HG03280 (cell line): ENCODE measurements at regions not wholly inside any gene's neighbourhood (a gene's known extent, or its start where the extent isn't known, plus 50 kb on each side); places are given as distances from the start of the nearest gene placed in this dataset.

ENCODE experiments used
- ATAC-seq: cut with Tn5 transposase; IDR thresholded peaks from one replicate; pipeline ENCODE4 v1.9.1; 2021; ENCODE audit warnings: mild to moderate bottlenecking, moderate library complexity; ENCODE audit not compliant: unreplicated experiment

DNA sequence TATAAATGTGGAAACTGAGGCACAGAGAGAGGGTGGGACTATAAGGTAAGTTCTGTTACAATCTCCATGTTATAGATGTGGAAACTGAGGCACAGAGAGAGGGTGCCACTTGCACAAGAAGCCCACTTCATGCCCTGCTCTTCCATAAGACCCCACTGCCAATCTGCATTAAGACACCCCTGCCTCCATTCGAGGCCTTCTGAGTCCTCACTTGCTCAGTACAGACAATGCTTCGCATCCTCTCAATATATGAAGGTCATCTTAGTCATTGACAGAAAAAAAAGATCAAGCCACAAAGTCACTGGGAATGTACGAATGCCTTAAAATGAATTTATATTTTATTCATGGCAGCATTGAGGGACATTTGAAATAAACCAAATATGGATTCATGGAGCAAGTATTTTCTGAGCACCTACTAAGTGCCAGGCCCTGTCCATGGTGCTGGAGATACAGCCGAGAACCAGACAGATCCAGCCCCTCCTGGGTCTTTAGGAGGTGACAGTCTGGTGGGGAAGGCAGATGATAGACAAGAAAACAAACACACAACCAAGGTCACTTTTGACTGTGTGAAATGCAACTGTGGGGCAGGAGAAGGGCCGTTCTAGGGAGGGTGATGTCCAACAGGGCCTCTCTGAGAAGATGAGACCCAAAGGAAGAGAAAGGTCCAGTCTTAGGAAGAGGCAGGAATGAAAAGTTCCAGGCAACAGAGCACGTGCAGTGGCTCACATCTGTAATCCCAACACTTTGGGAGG lies 92.5 kb upstream of the PTPN1 start:
- ATAC-seq = no peak

DNA sequence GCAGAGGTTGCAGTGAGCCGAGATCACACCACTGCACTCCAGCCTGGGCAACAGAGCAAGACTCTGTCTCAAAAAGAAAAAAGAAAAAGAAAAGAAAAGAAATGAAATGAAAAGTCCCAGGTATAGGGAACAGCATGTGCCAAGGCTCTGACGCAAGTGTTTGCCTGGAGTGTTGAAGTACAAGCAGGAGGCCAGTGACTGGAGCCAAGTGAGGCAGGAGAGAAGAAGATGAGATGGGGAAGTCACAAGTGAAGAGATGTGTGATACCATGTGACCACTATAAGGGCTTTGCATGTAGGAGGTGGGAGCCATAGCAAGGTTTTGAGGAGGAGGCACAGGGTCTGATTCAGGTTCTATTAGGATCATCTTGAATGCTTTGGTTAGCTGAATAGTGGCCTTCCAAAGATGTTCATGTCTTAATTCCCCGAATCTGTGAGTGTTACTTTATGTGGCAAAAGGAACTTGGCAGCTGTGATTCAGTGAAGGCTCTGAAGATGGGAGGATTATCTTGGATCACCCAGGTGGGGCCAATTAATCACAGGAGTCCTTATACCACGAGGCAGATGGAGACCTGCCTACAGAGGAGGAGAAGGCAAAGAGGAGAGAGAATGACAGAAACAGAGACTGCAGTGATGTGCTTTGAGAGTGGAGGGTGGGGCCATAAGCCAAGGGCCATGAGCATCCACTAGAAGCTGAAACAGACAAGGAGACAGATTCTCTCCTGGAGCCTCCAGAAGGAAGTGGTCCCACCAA lies 91.1 kb upstream of the PTPN1 start:
- no peak for ATAC-seq

DNA sequence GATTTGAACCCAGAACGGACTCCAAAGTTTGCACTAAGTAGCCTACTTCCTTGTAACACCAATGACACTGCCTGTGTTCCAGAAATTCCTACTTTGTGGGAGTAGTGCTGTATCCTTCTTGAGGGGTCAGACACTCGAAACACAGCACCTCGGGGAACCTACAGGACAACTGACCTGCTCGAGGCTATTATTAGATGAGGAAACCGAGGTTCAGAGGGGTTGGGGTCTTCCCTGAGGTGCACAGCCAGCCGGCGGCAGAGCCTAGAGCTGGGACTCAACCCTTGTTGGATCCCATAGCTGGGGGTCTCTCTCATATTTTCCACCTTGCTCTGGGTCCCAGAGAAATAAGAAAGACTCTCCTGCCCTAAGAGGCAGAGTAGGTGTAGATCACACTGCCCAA lies 89.8 kb upstream of the PTPN1 start:
- no peak for ATAC-seq

DNA sequence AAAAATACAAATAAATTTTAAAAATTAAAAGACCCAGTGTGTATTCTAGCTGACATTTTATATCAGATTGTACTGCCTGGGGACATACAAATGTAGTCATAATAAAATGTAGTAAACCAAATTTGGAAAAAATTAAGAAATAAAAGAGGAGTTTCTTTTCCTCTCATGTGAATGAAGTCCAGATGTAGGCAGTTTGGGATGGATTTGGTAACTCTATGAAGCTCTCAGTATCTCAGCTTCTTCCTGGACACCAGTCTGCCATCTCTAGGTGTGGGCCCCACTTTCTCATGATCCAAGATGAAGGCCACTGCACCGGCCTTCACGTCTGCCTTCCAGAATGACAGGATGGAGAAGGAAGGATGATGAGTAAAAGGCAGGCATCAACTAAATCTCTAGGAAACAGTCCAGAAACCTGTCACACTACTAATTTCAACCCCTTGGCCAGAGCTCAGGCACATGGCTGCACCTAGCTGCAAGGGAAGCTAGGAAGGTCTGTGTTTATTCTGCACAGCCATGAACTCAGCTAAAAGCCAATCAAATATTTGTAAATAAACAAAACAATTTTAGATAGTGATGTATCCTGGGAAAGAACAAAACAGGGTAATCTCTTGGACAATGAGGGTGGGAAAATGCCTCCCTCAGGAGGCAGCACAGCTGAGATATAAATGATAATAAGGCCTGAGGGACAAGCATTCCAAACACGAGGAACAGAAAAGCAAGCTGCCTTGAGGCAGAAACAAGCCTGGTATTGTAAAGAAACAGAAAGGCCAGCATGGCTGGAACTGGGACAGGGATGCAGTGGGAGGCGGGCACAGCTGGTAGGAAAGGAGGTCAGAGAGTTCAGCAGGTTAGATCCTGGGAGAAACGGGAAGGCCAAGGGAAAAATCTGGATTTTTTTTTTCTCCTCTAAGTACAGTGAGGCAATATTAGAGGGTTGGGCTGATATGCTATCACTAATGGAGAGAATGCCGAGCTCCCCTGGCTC lies 88.5 kb upstream of the PTPN1 start:
- no peak for ATAC-seq

DNA sequence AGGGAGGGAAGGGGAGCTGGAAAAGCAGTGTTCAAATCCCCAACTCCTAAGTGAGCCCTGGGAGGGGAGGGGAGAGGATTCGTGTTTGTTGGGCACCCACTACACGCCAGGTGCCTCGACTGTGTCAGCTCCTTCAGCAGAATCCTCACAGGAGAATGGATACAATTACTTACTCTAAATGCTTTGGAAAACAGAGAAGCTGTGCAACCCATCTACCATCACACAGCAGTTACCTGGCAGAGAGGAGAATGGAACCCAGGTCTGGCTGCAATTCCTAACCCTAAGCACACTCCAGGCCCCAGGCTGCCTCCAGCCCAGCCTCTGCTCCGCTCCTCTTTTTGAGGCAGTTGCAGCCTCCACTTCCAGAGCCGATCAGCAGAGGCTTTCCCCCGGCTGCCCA lies 86.4 kb upstream of the PTPN1 start:
- no peak for ATAC-seq

DNA sequence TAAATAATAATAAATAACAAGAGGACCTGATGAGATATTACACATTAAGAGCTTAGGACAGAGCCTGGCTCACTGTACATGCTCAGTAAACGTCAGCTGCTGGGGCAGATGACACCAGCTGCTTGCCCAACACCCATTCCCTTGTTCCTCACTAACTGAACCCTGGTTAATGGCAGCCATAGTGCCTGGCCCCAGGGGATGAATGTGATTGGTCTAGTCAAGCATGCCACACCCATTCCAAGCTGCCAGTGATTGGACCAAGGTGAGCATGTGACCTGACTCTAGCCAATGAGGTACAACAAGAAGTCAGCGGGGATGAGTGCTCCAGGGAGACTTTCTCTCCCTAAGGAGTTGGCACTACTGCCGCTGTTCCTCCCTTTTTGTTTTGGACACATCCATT lies 85.1 kb upstream of the PTPN1 start:
- no peak for ATAC-seq

DNA sequence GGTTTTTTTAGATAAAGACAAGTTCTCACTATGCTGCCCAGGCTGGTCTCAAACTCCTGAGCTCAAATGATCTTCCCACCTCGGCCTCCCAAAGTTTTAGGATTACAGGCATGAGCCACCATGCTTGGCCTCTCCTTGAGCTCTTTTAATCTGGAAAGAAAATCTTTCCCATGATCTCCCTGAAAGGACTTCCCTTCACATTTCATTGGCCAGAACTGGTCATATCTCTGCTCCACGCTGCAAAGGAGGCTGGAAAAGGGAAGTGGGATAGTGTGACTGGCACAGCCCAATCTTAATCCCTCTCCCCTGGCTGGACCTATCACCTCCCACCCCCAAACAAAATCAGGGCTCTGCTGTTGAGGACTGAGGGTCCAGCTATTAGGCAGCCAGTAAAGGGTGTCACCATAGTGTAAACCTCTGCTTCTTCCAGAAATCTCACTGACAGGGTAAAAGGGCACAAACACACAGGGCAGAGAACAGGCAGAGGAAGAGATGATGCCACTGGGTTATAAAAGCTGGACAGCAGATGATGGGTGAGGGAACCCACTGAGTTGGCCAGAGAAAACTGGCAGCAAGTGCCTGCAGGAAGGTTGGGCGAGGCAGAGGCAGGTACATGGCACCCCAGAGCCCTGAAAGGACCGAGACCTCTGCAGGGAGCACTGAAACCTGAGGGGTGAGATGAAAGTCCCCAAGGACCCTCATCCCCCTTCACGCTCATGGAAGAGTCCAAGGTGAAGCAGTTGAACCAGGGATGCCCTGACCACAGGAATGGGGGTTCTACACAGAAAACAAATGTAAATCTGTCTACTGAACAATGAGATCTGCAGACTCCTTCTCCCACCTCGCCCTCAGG lies 83.1 kb upstream of the PTPN1 start:
- no peak for ATAC-seq

DNA sequence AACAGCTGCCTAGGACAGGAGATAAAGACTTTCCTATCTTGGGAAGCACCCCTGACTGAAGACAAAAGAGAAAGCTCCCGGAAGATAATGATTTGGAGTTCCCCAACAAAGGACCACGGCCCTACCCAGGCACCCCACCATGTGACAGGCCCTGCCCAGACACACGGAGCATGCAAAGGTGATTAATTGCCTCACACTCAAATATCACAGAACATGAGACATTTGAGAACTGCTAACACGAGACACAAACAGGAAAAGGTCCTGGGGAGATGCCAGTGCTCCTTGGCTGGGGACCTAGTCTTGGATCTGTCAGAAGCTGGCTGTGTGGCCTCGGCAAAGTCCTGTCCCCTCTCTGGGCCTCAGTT lies 82.5 kb upstream of the PTPN1 start:
- ATAC-seq = no peak

DNA sequence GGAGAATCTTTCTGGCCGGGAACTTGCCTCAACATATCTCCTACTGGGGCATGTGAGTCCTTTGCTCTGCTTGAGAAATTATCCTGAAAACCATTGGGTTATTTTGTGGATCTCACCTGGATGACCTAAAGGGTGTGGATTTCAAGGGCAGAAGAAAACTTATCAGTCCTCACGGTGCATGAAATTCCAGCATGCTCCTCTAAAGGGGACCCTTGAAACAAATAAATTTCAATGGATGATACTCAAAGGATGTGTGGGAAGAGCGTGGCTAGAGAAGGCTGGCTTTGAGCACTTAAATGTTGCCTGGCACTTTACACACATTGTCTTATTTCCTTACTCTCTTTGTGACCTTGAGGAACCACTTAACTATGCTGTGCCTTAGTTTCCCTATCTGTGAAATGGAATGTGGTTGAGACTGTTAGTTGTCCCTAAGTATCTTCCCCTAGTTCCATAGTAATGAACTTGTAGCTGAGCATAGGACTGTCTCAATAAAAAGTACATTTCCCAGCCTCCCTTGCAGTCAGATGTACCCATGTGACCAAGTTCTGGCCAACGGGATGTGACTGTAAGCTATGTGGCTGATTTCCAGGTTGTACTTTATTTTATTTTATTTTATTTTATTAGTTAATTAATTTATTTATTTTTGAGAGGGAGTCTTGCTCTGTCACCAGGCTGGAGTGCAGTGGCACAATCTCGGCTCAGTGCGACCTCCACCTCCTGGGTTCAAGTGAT lies 81.9 kb upstream of the PTPN1 start:
- no peak for ATAC-seq

DNA sequence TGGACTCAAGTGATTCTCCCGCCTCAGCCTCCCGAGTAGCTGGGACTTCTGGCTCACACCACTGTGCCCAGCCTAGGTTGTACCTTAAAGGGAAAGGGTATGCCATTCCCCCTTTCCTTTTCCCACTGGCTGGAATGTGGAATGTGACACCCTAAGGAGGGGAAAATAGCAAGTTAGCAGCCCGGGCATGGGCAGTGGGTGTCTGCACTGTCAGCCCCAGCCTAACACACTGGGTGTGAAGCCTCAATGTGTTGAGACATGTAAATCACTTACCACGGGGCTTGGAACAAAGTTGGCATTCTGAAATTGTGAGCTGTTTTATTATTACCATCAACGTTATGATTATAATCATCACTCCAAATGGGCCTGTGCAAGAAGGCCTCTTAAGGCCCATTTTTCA lies 80.8 kb upstream of the PTPN1 start:
- ATAC-seq = no peak

DNA sequence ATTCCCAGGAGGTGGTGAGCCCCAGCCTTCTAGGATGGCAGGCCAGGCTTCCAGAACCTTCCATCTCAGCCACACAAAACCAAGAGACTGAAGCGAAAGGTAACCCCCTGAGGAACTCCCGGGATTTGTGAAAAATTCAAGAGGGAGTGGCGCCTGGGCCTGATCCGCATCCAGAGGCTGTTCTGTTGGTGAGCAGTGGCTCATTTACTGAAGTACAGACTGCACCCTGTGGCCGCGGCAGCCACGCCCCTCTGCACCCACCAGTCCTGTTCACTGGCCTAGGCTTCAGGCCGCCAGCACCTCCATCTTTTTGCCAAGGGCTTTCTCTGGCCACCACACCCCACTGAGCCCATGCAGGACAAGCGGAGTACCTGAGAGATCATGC lies 79.1 kb upstream of the PTPN1 start:
- ATAC-seq = no peak

DNA sequence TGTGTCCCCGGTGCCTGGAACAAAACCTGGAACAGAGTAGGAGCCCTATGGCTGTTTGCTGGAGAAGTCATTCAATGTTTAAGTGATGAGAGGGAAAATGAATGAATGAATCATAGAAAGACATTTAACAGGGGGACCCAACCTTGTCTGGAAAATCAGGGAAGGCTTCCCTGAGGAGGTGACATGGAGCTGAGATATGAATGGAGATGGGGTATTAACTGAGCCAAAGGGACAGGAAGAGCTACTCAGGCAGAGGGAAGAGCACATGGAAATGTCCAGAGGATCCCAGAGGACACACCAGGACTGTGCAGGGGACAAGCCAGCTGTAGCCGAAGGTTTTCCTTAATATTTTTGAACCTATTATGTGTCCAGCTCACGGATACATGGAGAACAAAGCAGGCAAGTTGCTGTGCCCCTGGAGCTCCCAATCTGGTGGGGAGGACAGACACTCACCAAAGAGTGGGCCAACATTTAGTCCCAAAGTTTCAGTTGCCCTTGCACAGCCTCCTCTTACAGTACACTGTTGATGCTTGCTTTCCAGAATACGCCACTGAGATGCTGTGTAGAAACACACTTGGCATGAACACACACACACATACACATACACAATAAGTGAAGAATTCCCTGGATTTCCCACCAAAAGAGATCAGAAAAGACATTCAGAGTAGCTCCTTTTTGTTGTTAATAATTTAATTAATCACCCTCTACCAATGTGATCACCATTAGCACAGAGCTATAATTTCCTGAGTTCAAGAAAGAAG lies 77.0 kb upstream of the PTPN1 start:
- ATAC-seq = no peak

DNA sequence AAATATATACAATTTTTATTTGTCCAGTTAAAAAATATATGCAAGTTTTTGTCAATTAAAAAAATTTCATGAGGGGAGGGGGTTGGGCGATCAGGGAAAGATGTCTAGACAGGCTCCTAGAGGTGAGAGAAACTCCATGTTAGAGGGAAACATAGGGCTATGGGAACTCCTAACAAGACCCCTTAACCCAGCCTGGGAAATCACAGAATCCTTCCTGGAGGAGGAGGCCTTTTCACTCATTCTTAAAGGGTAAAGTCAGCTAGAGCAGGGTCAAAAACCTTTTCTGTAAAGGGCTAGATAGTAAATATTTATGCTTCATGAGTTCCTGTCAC lies 75.9 kb upstream of the PTPN1 start:
- ATAC-seq = no peak

DNA sequence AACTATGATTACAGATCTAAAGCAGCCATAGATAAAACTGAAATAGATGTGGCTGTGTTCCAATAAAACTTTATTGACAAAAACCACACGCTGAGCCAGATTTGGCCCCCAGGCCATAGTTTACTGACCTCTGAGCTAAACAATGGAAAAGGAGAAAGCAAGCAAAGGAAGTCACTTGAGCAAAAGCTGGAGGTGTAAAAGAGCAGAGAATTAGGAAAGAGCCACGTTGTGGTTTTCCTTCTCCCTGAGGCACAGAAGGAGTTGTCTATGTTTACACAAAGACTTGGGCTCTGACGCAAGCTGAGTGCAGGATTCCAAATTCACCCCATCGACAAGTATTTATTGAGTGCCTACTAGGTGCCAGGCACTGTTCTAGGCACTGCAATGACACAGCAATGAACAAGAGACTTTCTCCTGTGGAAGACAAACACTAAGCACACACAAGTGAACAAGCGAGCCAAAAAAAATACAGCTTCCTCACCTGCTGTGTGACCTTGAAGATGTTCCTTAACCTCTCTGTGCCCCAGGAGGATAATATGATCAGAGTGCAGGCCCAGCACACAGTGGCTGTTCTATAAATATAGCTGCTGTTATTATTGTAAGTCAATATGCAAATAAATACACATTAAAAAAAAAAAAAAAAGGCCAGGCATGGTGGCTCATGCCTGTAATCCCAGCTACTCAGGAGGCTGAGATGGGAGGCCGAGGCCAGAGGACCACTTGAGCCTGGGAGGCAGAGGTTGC lies 75.4 kb upstream of the PTPN1 start:
- ATAC-seq = no peak

DNA sequence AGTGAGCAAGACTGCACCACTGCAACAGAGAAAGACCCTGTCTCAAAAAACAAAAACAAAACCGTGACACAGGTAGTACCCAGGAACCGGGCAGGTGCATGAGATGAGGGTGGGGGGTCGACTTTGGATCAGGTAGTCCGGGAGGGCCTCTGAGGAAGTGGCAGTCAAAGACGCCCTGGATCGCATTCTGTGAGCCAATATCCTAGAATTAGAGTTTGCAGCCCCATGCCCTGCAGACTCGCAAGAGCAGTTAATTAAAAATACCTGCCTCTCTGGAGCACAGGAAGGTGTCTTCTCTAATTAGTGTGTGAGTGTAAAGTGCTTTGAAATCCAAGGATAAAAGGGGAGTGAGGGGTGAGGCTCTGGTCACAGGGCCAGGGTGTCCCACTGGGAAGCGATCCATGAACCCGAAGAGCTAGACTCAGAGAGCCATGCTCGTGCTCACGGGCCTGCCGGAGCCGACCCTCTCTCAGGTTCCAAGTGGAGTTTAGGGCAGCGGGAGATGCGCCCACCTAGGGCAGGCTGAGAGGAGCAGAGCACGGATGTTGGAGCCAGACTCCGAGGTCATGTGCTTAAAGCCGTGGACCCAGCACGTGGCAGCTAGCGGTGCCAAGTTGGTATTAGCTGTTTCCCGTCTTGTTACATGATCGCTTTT lies 74.7 kb upstream of the PTPN1 start:
- no peak for ATAC-seq

DNA sequence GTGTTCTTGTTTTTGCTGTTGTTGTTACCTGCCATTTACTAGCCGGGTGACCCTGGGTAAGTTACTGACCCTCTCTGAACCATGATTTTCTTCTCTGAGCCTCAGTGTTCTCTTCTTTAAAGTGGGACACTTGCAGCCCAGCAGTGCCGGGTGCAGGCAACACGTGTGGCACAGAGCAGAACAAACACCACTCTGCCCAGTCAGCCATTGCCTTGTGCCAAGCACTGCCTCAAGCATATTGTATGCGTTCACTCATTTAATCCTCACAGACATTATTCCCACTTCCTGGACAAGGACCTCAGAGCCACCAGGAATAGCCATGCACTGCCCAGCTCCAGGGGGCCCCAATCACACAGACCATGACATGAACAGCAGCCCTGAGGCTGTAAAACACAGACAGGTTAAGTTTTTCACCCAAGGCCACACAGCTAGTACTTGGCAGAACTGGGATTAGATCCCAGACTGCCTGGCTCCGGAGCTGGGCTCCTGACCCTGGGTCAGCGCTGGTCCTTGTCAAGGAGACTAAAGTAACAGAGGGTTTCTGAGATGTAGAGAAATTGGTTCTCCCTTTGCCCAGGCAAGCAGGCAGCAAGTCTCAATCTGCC lies 74.0 kb upstream of the PTPN1 start:
- no peak for ATAC-seq

DNA sequence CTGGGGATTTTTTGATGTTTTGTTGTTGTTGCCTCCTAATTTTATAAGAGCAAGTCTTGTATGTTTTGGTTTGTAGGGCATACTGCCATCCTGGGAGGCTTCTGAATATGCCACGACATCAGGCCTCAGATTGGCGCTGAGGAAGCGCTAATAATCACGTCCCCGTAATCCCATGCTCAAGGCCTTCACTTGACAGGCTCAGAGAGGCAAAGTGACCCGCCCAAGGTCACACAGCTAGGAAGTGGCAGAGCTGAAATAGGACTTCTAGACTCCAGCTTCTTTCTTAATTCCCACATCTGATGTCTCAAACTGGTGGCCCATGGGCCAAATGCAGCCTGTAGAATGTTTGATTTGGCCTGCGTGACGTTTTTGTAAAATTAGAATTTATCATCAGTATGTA lies 73.5 kb upstream of the PTPN1 start:
- ATAC-seq = no peak

DNA sequence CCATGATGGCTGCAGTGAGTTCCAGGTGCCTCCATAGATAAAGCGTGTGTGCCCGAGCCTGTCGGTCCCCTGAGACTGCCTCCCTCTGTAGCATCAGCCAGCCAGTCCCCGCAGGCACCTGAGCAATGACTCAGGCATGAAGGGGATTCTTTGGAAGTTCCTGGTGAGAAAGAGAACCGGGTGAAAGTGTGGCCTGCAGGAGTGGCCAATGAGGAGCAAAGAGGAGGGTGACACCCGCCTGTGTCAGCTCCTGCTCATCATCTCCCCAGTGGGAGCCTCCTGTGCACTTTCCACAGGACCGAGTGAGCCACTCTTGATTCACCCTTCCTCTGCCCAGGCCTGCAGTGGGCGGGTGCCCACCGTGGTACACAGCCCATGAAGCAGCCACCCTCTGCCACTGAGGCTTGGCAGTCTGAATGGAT lies 71.2 kb upstream of the PTPN1 start:
- no peak for ATAC-seq
